Activated CD4-positive, alpha-beta T cell treated with anti-CD3 and anti-CD28 coated beads for 36 hours (primary cell): ENCODE measurements at regions not wholly inside any gene's neighbourhood (a gene's known extent, or its start where the extent isn't known, plus 50 kb on each side); places are given as distances from the start of the nearest gene placed in this dataset.

Source experiments
- ATAC-seq: fragments of 200-7000 bp; cut with Tn5 transposase; one replicate; pipeline ENCODE4 v1.10.0; 2021; ENCODE audit warnings: mild to moderate bottlenecking, moderate library complexity
- CTCF ChIA-PET: fragments of 350-600 bp; sonication (Branson Sonifier 250); formaldehyde crosslinking; loops from one replicate; lab custom pipeline; 2021; ENCODE audit warnings: antibody characterized with exemption; lab: Charles Lee
- POLR2A ChIA-PET: fragments of 350-600 bp; sonication (Branson Sonifier 250); formaldehyde crosslinking; loops from one replicate; lab custom pipeline; 2021; ENCODE audit warnings: antibody characterized with exemption, inconsistent platforms; lab: Charles Lee
- DNase-seq: peaks from one replicate; pipeline ENCODE4 v3.0.0-alpha.2; 2020
- H3K27ac Mint-ChIP-seq: one replicate; pipeline ENCODE4 v1.8.0; 2021; ENCODE audit warnings: mixed read lengths
- H3K27me3 Mint-ChIP-seq: one replicate; pipeline ENCODE4 v1.8.0; 2021; ENCODE audit warnings: mixed read lengths
- H3K36me3 Mint-ChIP-seq: one replicate; pipeline ENCODE4 v1.8.0; 2021; ENCODE audit warnings: low read depth, mixed read lengths
- H3K4me1 Mint-ChIP-seq: one replicate; pipeline ENCODE4 v1.8.0; 2021; ENCODE audit warnings: mixed read lengths
- H3K4me3 Mint-ChIP-seq: one replicate; pipeline ENCODE4 v1.8.0; 2021; ENCODE audit warnings: mild to moderate bottlenecking, moderate library complexity, mixed read lengths
- H3K9me3 Mint-ChIP-seq: one replicate; pipeline ENCODE4 v1.8.0; 2021; ENCODE audit warnings: low read depth, mixed read lengths
- intact Hi-C, 2 experiments: fragments of 100-400 bp; cut with DNase I in 1 of 2; cut with micrococcal nuclease in 1 of 2; formaldehyde crosslinking; loops; one replicate each; pipeline versions ENCODE4 v1.14.2 to v1.15.1; 2022 to 2024; cut with DNase I, micrococcal nuclease

GRCh38 chr16:51665436-51665998 lies 514.4 kb upstream of the SALL1 start:
- Mint-ChIP-seq H3K9me3 (no peaks in the 10 kb centered on the region), H3K27me3 (no peaks in the 10 kb centered on the region), H3K4me3 (no peak overlapping the region), H3K27ac (no peak overlapping the region), H3K36me3 (no peaks in the 10 kb centered on the region), H3K4me1 (no peaks in the 10 kb centered on the region)
- ChIA-PET CTCF (no interaction called here), POLR2A (no interaction called here)
- DNase-seq (no peak), ATAC-seq (no peak)
- intact Hi-C loops, result no loop called here

- H3K9me3 Mint-ChIP-seq, result peaks cover 9% of the 10 kb centered on the region
- H3K36me3 Mint-ChIP-seq, result no peaks in the 10 kb centered on the region
- H3K27me3 Mint-ChIP-seq, result no peaks in the 10 kb centered on the region
- POLR2A ChIA-PET, result no interaction called here
- CTCF ChIA-PET, result interaction anchor here (1.3 kb wide), 1 partner anchor 18 kb away, joined by 3 read pairs; no protein-coding TSS in a partner anchor
- ATAC-seq (no peak), DNase-seq (no peak)
- H3K4me1 Mint-ChIP-seq, result no peaks in the 10 kb centered on the region
- H3K4me3 Mint-ChIP-seq, result no peak overlapping the region
- intact Hi-C loops, result no loop called here
- no peak overlapping the region for H3K27ac Mint-ChIP-seq
Measured at GRCh38 chr16:51658531-51658930, 507.5 kb upstream of the SALL1 start.

GRCh38 chr16:51657848-51658247 lies 506.8 kb upstream of the SALL1 start:
- ChIA-PET CTCF (interaction anchor here (1.3 kb wide), 1 partner anchor 19 kb away, joined by 3 read pairs; no protein-coding TSS in a partner anchor), POLR2A (no interaction called here)
- intact Hi-C loops, result no loop called here
- Mint-ChIP-seq H3K36me3 (no peaks in the 10 kb centered on the region), H3K27ac (no peak overlapping the region), H3K9me3 (peaks cover 9% of the 10 kb centered on the region), H3K27me3 (no peaks in the 10 kb centered on the region), H3K4me3 (no peak overlapping the region), H3K4me1 (no peaks in the 10 kb centered on the region)
- ATAC-seq (no peak), DNase-seq (no peak)

GRCh38 chr16:51655249-51655648 lies 504.2 kb upstream of the SALL1 start:
- intact Hi-C loops, result no loop called here
- no peak overlapping the region for H3K4me3 Mint-ChIP-seq
- no peak for ATAC-seq
- peaks cover 9% of the 10 kb centered on the region for H3K9me3 Mint-ChIP-seq
- no peak overlapping the region for H3K27ac Mint-ChIP-seq
- no peaks in the 10 kb centered on the region for H3K27me3 Mint-ChIP-seq
- CTCF ChIA-PET, result no interaction called here
- POLR2A ChIA-PET, result no interaction called here
- DNase-seq, result no peak
- H3K36me3 Mint-ChIP-seq, result no peaks in the 10 kb centered on the region
- no peaks in the 10 kb centered on the region for H3K4me1 Mint-ChIP-seq

- DNase-seq (no peak), ATAC-seq (no peak)
- ChIA-PET CTCF (interaction anchor here (1.3 kb wide), 1 partner anchor 38 kb away, joined by 3 read pairs; no protein-coding TSS in a partner anchor), POLR2A (no interaction called here)
- Mint-ChIP-seq H3K27ac (no peak overlapping the region), H3K4me3 (no peak overlapping the region), H3K9me3 (peaks cover 5% of the 10 kb centered on the region), H3K4me1 (no peaks in the 10 kb centered on the region), H3K36me3 (no peaks in the 10 kb centered on the region), H3K27me3 (no peaks in the 10 kb centered on the region)
- intact Hi-C loops, result no loop called here
Measured at GRCh38 chr16:51651061-51651466, 500.0 kb upstream of the SALL1 start.

- DNase-seq (no peak), ATAC-seq (no peak)
- H3K27me3 Mint-ChIP-seq, result no peaks in the 10 kb centered on the region
- POLR2A ChIA-PET, result no interaction called here
- CTCF ChIA-PET, result no interaction called here
- H3K36me3 Mint-ChIP-seq, result no peaks in the 10 kb centered on the region
- intact Hi-C loops, result no loop called here
- H3K9me3 Mint-ChIP-seq, result peaks cover 3% of the 10 kb centered on the region
- H3K4me3 Mint-ChIP-seq, result no peak overlapping the region
- H3K27ac Mint-ChIP-seq, result no peak overlapping the region
- no peaks in the 10 kb centered on the region for H3K4me1 Mint-ChIP-seq
Measured at GRCh38 chr16:51649631-51650030, 498.6 kb upstream of the SALL1 start.

- Mint-ChIP-seq H3K9me3 (peaks cover 1% of the 10 kb centered on the region), H3K4me1 (no peaks in the 10 kb centered on the region), H3K27ac (no peak overlapping the region), H3K36me3 (no peaks in the 10 kb centered on the region), H3K4me3 (no peak overlapping the region), H3K27me3 (no peaks in the 10 kb centered on the region)
- intact Hi-C loops, result no loop called here
- ChIA-PET CTCF (no interaction called here), POLR2A (no interaction called here)
- DNase-seq (no peak), ATAC-seq (no peak)
Measured at GRCh38 chr16:51648526-51648925, 497.5 kb upstream of the SALL1 start.

- H3K9me3 Mint-ChIP-seq, result peaks cover 4% of the 10 kb centered on the region
- H3K4me3 Mint-ChIP-seq, result no peak overlapping the region
- POLR2A ChIA-PET, result no interaction called here
- no peaks in the 10 kb centered on the region for H3K27me3 Mint-ChIP-seq
- intact Hi-C loops, result no loop called here
- ATAC-seq (no peak), DNase-seq (no peak)
- CTCF ChIA-PET, result no interaction called here
- H3K27ac Mint-ChIP-seq, result no peak overlapping the region
- no peaks in the 10 kb centered on the region for H3K36me3 Mint-ChIP-seq
- no peaks in the 10 kb centered on the region for H3K4me1 Mint-ChIP-seq
Measured at GRCh38 chr16:51641191-51641765, 490.2 kb upstream of the SALL1 start.

GRCh38 chr16:51640196-51640595 lies 489.1 kb upstream of the SALL1 start:
- ChIA-PET POLR2A (no interaction called here), CTCF (no interaction called here)
- intact Hi-C loops, result no loop called here
- Mint-ChIP-seq H3K27ac (no peak overlapping the region), H3K9me3 (peaks cover 2% of the 10 kb centered on the region), H3K27me3 (peaks cover 1% of the 10 kb centered on the region), H3K36me3 (no peaks in the 10 kb centered on the region), H3K4me1 (no peaks in the 10 kb centered on the region), H3K4me3 (no peak overlapping the region)
- no peak for ATAC-seq
- DNase-seq, result no peak

GRCh38 chr16:51638339-51639135 lies 487.5 kb upstream of the SALL1 start:
- Mint-ChIP-seq H3K4me1 (no peaks in the 10 kb centered on the region), H3K36me3 (no peaks in the 10 kb centered on the region), H3K4me3 (no peak overlapping the region), H3K27ac (no peak overlapping the region), H3K9me3 (peaks cover 4% of the 10 kb centered on the region), H3K27me3 (peaks cover 1% of the 10 kb centered on the region)
- intact Hi-C loops, result no loop called here
- DNase-seq (no peak), ATAC-seq (no peak)
- CTCF ChIA-PET, result no interaction called here
- POLR2A ChIA-PET, result interaction anchor here (0.7 kb wide), 1 partner anchor 1895 kb away, joined by 6 read pairs; no protein-coding TSS in a partner anchor

GRCh38 chr16:51637770-51638094 lies 486.7 kb upstream of the SALL1 start:
- Mint-ChIP-seq H3K9me3 (peaks cover 4% of the 10 kb centered on the region), H3K27me3 (peaks cover 1% of the 10 kb centered on the region), H3K27ac (no peak overlapping the region), H3K4me3 (no peak overlapping the region), H3K4me1 (no peaks in the 10 kb centered on the region), H3K36me3 (no peaks in the 10 kb centered on the region)
- intact Hi-C loops, result no loop called here
- DNase-seq (no peak), ATAC-seq (no peak)
- ChIA-PET CTCF (no interaction called here), POLR2A (interaction anchor here (0.7 kb wide), 1 partner anchor 1894 kb away, joined by 6 read pairs; no protein-coding TSS in a partner anchor)
